Stomach (tissue), 8 donors: ENCODE measurements at regions not wholly inside any gene's neighbourhood (a gene's known extent, or its start where the extent isn't known, plus 50 kb on each side); places are given as distances from the start of the nearest gene placed in this dataset.

Experiments used
- DNase-seq, 2 donors: peaks; one replicate each; pipeline versions ENCODE4 v3.0.0 to v3.0.0-alpha.2; 2013 to 2019
- H3K27ac ChIP-seq, 5 donors: fragments of 200-600 bp in 4 of 5; sonication (generic) in 4 of 5; one replicate each; pipeline ENCODE4 v1.5.1; 2013 to 2019; ENCODE audit warnings: mild to moderate bottlenecking in 1 of 5, moderate library complexity in 1 of 5
- H3K27me3 ChIP-seq, 3 donors: fragments of 200-600 bp; sonication (generic); one replicate each; pipeline ENCODE4 v1.5.1; 2017 to 2019; ENCODE audit warnings: mixed run types in 1 of 3
- H3K36me3 ChIP-seq, 4 donors: fragments of 200-600 bp; sonication (generic); 1 replicate in 3 of 4; 2 replicates in 1 of 4; pipeline ENCODE4 v1.5.1; 2016 to 2019
- H3K4me1 ChIP-seq, 4 donors: fragments of 200-600 bp; sonication (generic); one replicate each; pipeline ENCODE4 v1.5.1; 2016 to 2019
- H3K4me3 ChIP-seq, 4 donors: fragments of 200-600 bp; sonication (generic) in 3 of 4; one replicate each; pipeline ENCODE4 v1.5.1; 2016 to 2019; ENCODE audit warnings: mild to moderate bottlenecking in 1 of 4
- H3K9me3 ChIP-seq, 4 donors: fragments of 200-600 bp; sonication (generic); one replicate each; pipeline ENCODE4 v1.5.1; 2016 to 2019
- CTCF ChIP-seq, 7 experiments: fragments of 450-650 bp in 4 of 7; fragments of 200-600 bp in 3 of 7; sonication (generic) in 3 of 7; IDR thresholded peaks; one replicate each; pipeline ENCODE4 v1.5.1; 2016 to 2019; ENCODE audit warnings: antibody characterized with exemption in 7 of 7, control low read depth in 2 of 7, mild to moderate bottlenecking in 1 of 7
- EP300 ChIP-seq: sonication (generic); formaldehyde crosslinking; IDR thresholded peaks from one replicate; pipeline ENCODE4 v1.6.1; 2017; ENCODE audit warnings: antibody characterized with exemption
- POLR2A ChIP-seq, 4 donors: fragments of 450-650 bp; IDR thresholded peaks; one replicate each; pipeline ENCODE4 v1.6.1; 2016; ENCODE audit warnings: antibody characterized with exemption in 4 of 4, control low read depth in 2 of 4, mild to moderate bottlenecking in 1 of 4, moderate library complexity in 1 of 4
- POLR2AphosphoS5 ChIP-seq, 3 donors: sonication (generic); formaldehyde crosslinking; IDR thresholded peaks; one replicate each; pipeline ENCODE4 v1.6.1; 2016; ENCODE audit warnings: antibody characterized with exemption in 3 of 3
- WGBS, 5 donors: extraction: QIAGEN DNeasy Blood & Tissue Kit in 3 of 5; methylation state at CpG; one replicate each; pipeline versions ENCODE4 v1.1.5 to v1.1.7; 2013 to 2018; 5-methylcytosine and 5-hydroxymethylcytosine counted together
- intact Hi-C: fragments of 100-400 bp; cut with DNase I; formaldehyde crosslinking; loops from one replicate; pipeline ENCODE4 v1.15.1; 2023; ENCODE audit warnings: low total_unique reads
- donor health status: healthy with polysubstance abuse.
- donor health status: Bipolar disorder and iron deficiency.
- donor health status: healthy.

GRCh38 chr4:120466429-120466828, 399.8 kb upstream of the MAD2L1 start:
- Histone ChIP-seq H3K27ac (no peak overlapping the region), H3K36me3 (no peaks in the 10 kb centered on the region), H3K4me3 (no peak overlapping the region), H3K4me1 (no peaks in the 10 kb centered on the region), H3K27me3 (no peaks in the 10 kb centered on the region), H3K9me3 (peaks cover 0 to under 1% (median 0%) of the 10 kb centered on the region in 4 donors)
- no peak for TF ChIP-seq CTCF (IDR thresholded peaks at IDR 0.05)
- TF ChIP-seq EP300 = no peak
- no peak for TF ChIP-seq POLR2A (IDR thresholded peaks at IDR 0.05)
- TF ChIP-seq POLR2AphosphoS5 (IDR thresholded peaks at IDR 0.05) = no peak
- intact Hi-C loops = no loop called here
- WGBS, 5 donors = 25 to 27% (median 26%) methylated on average over 3 of the region's 3 CpGs
- no peak for DNase-seq

GRCh38 chr4:120454788-120455187, 388.1 kb upstream of the MAD2L1 start:
- H3K27me3 ChIP-seq = no peaks in the 10 kb centered on the region
- H3K4me1 ChIP-seq = no peaks in the 10 kb centered on the region
- H3K4me3 ChIP-seq = no peak overlapping the region
- H3K27ac ChIP-seq = no peak overlapping the region
- DNase-seq = no peak
- TF ChIP-seq CTCF (IDR thresholded peaks at IDR 0.05) (no peak), POLR2AphosphoS5 (IDR thresholded peaks at IDR 0.05) (no peak), POLR2A (IDR thresholded peaks at IDR 0.05) (no peak), EP300 (no peak)
- no peaks in the 10 kb centered on the region for H3K36me3 ChIP-seq
- intact Hi-C loops = no loop called here
- H3K9me3 ChIP-seq = no peaks in the 10 kb centered on the region

- intact Hi-C loops = no loop called here
- TF ChIP-seq CTCF (IDR thresholded peaks at IDR 0.05) (no peak), POLR2A (IDR thresholded peaks at IDR 0.05) (no peak), EP300 (no peak), POLR2AphosphoS5 (IDR thresholded peaks at IDR 0.05) (no peak)
Measured at GRCh38 chr4:120452536-120452935, 385.9 kb upstream of the MAD2L1 start.

GRCh38 chr4:120452001-120452400, 385.4 kb upstream of the MAD2L1 start:
- no peak for DNase-seq
- Histone ChIP-seq H3K9me3 (no peaks in the 10 kb centered on the region), H3K27ac (no peak overlapping the region), H3K36me3 (no peaks in the 10 kb centered on the region), H3K27me3 (no peaks in the 10 kb centered on the region), H3K4me3 (no peak overlapping the region), H3K4me1 (no peaks in the 10 kb centered on the region)
- intact Hi-C loops = no loop called here
- no peak for TF ChIP-seq POLR2A (IDR thresholded peaks at IDR 0.05)
- no peak for TF ChIP-seq POLR2AphosphoS5 (IDR thresholded peaks at IDR 0.05)
- TF ChIP-seq EP300 = no peak
- no peak for TF ChIP-seq CTCF (IDR thresholded peaks at IDR 0.05)

More at GRCh38 chr4:120452536-120452935, 385.9 kb upstream of the MAD2L1 start:
- 55 to 85% (median 74%) methylated on average over 1 of the region's 1 CpG for WGBS, 5 donors
- Histone ChIP-seq H3K27ac (no peak overlapping the region), H3K27me3 (no peaks in the 10 kb centered on the region), H3K9me3 (no peaks in the 10 kb centered on the region), H3K4me1 (no peaks in the 10 kb centered on the region), H3K4me3 (no peak overlapping the region), H3K36me3 (no peaks in the 10 kb centered on the region)
- DNase-seq = no peak
